Brain microvascular endothelial cell (primary cell): ENCODE measurements at regions not wholly inside any gene's neighbourhood (a gene's known extent, or its start where the extent isn't known, plus 50 kb on each side); places are given as distances from the start of the nearest gene placed in this dataset.

ENCODE experiments used
- DNase-seq: peaks from one replicate; pipeline ENCODE4 v3.0.0-alpha.2; 2020
- H3K27ac ChIP-seq: fragments of 250-450 bp; sonication (Bioruptor Pico); 2 replicates; pipeline ENCODE4 v1.5.1; 2020; ENCODE audit warnings: mild to moderate bottlenecking, moderate library complexity
- H3K27me3 ChIP-seq: fragments of 250-450 bp; sonication (Bioruptor Pico); replicated peaks from 2 replicates; pipeline ENCODE4 v1.5.1; 2020; ENCODE audit warnings: mild to moderate bottlenecking
- H3K36me3 ChIP-seq: fragments of 250-450 bp; sonication (Bioruptor Pico); replicated peaks from 2 replicates; pipeline ENCODE4 v1.5.1; 2020; ENCODE audit warnings: mild to moderate bottlenecking
- H3K4me3 ChIP-seq: 2 replicates; pipeline ENCODE4 v1.5.1; 2011; ENCODE audit warnings: low read depth, mild to moderate bottlenecking, control low read depth, low read length, moderate library complexity
- CTCF ChIP-seq: IDR thresholded peaks from 2 replicates; pipeline ENCODE4 v1.5.1; 2011; ENCODE audit warnings: low read depth, mild to moderate bottlenecking, moderate library complexity, low read length, control low read depth, inconsistent platforms; ENCODE audit errors: missing control alignments
- in situ Hi-C: cut with HindIII; loops from 2 replicates; pipeline ENCODE4 v1.10.0; 2017; ENCODE audit warnings: low sequenced_read_pairs, low pct_ligation_motif_present

- Histone ChIP-seq H3K4me3 (no peak overlapping the region), H3K36me3 (no peaks in the 10 kb centered on the region), H3K27ac (no peak overlapping the region), H3K27me3 (no peaks in the 10 kb centered on the region)
- in situ Hi-C loops, result no loop called here
- DNase-seq, result no peak
- no peak for TF ChIP-seq CTCF
Measured at GRCh38 chr5:158626718-158627117, 473.0 kb downstream of the EBF1 start.

DNA sequence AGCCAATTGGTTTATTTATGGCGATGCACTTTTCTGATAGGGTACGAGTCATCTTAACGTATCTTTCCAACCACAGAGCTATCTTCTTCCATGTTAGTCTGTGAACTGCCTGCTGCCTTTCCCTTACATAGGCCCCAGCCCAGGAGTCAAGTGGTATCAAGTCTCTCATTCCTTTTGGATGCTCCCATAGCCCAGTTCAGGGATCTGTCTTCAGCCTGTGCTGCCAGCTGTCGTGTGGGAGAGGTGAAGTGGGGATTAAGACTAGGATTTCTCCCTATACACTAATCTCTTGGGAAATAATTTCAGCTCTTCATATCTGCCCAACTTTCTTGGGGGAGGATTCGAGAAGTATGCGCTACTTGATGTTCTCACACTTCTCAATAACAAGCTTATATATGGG lies 475.7 kb downstream of the EBF1 start:
- Histone ChIP-seq H3K4me3 (no peak overlapping the region), H3K27me3 (no peaks in the 10 kb centered on the region), H3K36me3 (no peaks in the 10 kb centered on the region), H3K27ac (no peak overlapping the region)
- no peak for DNase-seq
- TF ChIP-seq CTCF, result no peak
- in situ Hi-C loops, result no loop called here

GRCh38 chr5:158621391-158621790 lies 478.3 kb downstream of the EBF1 start:
- H3K36me3 ChIP-seq, result no peaks in the 10 kb centered on the region

GRCh38 chr5:158619083-158619788 lies 480.5 kb downstream of the EBF1 start:
- no peak for TF ChIP-seq CTCF
- Histone ChIP-seq H3K27ac (no peak overlapping the region), H3K36me3 (no peaks in the 10 kb centered on the region), H3K4me3 (no peak overlapping the region), H3K27me3 (no peaks in the 10 kb centered on the region)
- in situ Hi-C loops, result no loop called here
- no peak for DNase-seq

More at GRCh38 chr5:158621391-158621790, 478.3 kb downstream of the EBF1 start:
- in situ Hi-C loops, result no loop called here
- no peak for DNase-seq
- Histone ChIP-seq H3K4me3 (no peak overlapping the region), H3K27ac (no peak overlapping the region), H3K27me3 (no peaks in the 10 kb centered on the region)
- no peak for TF ChIP-seq CTCF

DNA sequence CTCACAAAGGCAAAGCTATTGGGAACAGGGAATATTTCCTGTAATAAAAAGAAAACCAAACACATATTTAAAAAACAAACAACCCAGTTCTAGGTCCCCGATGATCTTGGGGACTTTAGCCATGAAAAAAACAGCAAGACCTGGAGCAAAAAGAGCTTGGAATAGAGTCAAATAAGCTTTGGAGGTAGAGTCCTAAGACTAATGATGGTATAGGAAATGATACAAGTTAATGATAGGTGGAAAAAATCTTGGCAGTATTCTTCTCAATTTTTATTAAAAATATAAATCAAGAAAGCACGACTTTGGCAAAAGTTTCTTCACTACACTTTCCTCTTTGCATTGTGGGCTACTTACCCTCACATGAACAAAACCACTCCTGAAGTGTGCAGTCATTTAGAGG lies 481.5 kb downstream of the EBF1 start:
- no peak for DNase-seq
- Histone ChIP-seq H3K27ac (no peak overlapping the region), H3K36me3 (no peaks in the 10 kb centered on the region), H3K27me3 (no peaks in the 10 kb centered on the region), H3K4me3 (no peak overlapping the region)
- TF ChIP-seq CTCF, result no peak
- in situ Hi-C loops, result no loop called here

- in situ Hi-C loops, result no loop called here
- no peaks in the 10 kb centered on the region for H3K27me3 ChIP-seq
- no peak for DNase-seq
- no peak overlapping the region for H3K27ac ChIP-seq
- no peak overlapping the region for H3K4me3 ChIP-seq
- TF ChIP-seq CTCF, result no peak
- H3K36me3 ChIP-seq, result no peaks in the 10 kb centered on the region
Measured at GRCh38 chr5:158616707-158617106, 483.0 kb downstream of the EBF1 start.
